Skeletal muscle tissue (tissue), 3 donors: ENCODE measurements at regions not wholly inside any gene's neighbourhood (a gene's known extent, or its start where the extent isn't known, plus 50 kb on each side); places are given as distances from the start of the nearest gene placed in this dataset.

Experiments
- H3K27ac ChIP-seq: one replicate; pipeline ENCODE4 v1.7.0; 2013; ENCODE audit warnings: mild to moderate bottlenecking, low read depth, low read length, inconsistent platforms
- H3K27me3 ChIP-seq, 3 donors: one replicate each; pipeline ENCODE4 v1.7.0; 2013; ENCODE audit warnings: low read length in 3 of 3; ENCODE audit not compliant: control insufficient read depth in 3 of 3, insufficient read depth in 3 of 3
- H3K36me3 ChIP-seq, 3 donors: one replicate each; pipeline ENCODE4 v1.7.0; 2013; ENCODE audit warnings: low read length in 3 of 3; ENCODE audit not compliant: control insufficient read depth in 3 of 3, insufficient read depth in 3 of 3
- H3K4me1 ChIP-seq, 3 donors: one replicate each; pipeline ENCODE4 v1.7.0; 2013; ENCODE audit warnings: low read length in 3 of 3, mild to moderate bottlenecking in 3 of 3; ENCODE audit not compliant: control insufficient read depth in 3 of 3, insufficient read depth in 3 of 3
- H3K4me3 ChIP-seq, 3 donors: one replicate each; pipeline ENCODE4 v1.7.0; 2013; ENCODE audit warnings: low read length in 3 of 3
- H3K9ac ChIP-seq, 3 donors: one replicate each; pipeline ENCODE4 v1.7.0; 2013; ENCODE audit warnings: low read length in 3 of 3, mild to moderate bottlenecking in 3 of 3, moderate library complexity in 2 of 3, low read depth in 1 of 3
- H3K9me3 ChIP-seq, 3 donors: one replicate each; pipeline ENCODE4 v1.7.0; 2013; ENCODE audit warnings: low read length in 3 of 3; ENCODE audit not compliant: control insufficient read depth in 3 of 3
- donor health status: Osteomylitis.

DNA sequence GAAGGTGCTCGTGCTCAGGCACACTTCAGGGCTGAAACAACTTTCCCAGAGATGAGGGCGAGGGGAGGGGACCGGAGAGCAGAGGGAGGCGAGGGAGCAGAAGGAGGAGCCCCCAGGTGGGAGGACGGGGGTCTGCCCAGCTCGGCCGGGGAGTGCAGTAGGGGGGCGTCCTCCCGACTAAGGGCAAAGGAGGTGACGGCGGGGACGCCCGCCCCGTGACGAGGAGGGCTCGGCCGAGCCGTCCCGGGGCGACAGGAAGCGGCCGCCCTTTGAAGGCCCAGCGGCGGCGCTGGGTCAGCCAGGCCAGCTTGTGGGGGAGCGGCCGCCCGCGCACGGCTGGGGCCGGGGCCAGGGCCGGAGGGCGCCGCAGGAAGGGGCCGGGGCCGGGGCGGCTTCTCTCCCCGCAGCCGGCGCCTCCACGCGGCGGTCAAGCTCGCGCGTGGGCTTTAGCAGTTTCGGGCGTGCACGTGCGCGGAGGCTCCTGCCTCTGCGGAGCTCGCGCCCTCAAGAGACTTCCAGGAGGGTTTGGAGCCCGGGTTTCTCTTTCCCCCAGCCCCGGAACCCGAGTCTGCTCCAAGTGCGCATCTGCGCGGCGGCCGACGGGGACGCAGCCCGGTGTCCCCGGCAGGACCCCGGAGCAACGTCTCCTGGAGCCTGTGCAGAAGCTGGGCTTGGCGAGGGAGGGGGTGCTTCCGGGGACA is 100.8 kb upstream of the SLC45A1 start:
- Histone ChIP-seq H3K4me1 (peaks cover 8 to 9% (median 8%) of the 10 kb centered on the region in 3 donors), H3K9ac (peak overlapping the region; percentile 45 to 79 (median 61)), H3K9me3 (no peaks in the 10 kb centered on the region), H3K4me3 (peak overlapping the region; percentile 42 to 69 (median 51)), H3K27me3 (no peaks in the 10 kb centered on the region), H3K36me3 (no peaks in the 10 kb centered on the region), H3K27ac (peak overlapping the region; percentile 18)

- Histone ChIP-seq H3K4me3 (no peak overlapping the region), H3K36me3 (no peaks in the 10 kb centered on the region), H3K9me3 (no peaks in the 10 kb centered on the region), H3K27ac (no peak overlapping the region), H3K27me3 (no peaks in the 10 kb centered on the region), H3K9ac (no peak overlapping the region), H3K4me1 (peaks cover 8 to 13% (median 11%) of the 10 kb centered on the region in 3 donors)
Observed at GRCh38 chr1:8216005-8216404, 101.9 kb upstream of the SLC45A1 start.

DNA sequence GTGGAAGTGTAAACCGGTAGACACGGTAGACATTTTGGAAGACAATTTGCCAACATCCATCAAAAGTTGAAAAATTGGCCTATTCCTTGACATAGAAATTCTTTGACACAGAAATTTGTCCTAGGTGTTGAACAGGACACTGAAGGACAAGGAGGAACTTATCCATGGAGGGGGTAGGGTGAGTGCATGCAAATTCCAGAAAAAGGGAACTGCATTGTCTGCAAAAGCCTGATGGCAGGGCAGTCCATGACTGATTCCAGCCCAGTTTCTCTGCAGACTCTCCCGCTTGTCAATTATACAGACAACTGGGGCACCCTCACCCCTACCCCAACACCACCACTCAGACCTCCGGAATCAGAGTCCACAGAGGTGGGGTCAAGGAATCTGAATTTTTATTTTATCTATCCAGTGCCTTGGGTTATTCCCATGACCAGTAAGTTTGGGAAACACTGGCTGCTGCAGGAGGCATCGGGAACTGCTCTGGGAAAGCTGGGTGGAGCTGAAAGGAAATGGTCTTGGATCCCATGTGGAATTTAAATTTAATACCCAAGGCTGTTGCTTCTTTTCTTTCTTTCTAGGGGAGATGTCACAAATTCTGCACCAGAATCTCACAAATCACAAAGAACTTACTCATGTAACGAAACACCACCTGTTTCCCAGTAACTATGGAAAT is 103.3 kb upstream of the SLC45A1 start:
- peaks cover 8 to 13% (median 11%) of the 10 kb centered on the region in 3 donors for H3K4me1 ChIP-seq
- H3K27me3 ChIP-seq: no peaks in the 10 kb centered on the region
- no peak overlapping the region for H3K9ac ChIP-seq
- H3K9me3 ChIP-seq: no peaks in the 10 kb centered on the region
- no peak overlapping the region for H3K4me3 ChIP-seq
- no peaks in the 10 kb centered on the region for H3K36me3 ChIP-seq
- no peak overlapping the region for H3K27ac ChIP-seq

DNA sequence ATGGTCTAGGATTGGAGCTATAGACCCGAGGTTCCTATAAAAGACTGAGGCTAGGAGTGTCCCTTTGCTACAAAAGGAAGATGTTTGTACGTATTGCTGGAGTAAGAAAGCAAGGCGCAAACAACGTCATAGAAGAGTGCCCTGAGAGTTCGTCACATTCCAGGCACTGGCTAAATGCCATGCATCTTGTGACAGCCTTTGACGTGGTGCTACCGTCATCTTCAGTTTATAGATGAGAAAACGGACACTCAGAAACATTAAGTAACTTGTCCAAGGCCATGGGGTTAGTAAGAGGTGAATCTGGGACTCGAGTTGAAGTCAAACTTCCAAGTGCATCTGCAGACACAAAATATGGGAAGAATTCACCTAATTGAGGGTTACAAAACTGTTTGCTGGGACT is 104.2 kb upstream of the SLC45A1 start:
- H3K4me3 ChIP-seq: no peak overlapping the region
- no peak overlapping the region for H3K27ac ChIP-seq

DNA sequence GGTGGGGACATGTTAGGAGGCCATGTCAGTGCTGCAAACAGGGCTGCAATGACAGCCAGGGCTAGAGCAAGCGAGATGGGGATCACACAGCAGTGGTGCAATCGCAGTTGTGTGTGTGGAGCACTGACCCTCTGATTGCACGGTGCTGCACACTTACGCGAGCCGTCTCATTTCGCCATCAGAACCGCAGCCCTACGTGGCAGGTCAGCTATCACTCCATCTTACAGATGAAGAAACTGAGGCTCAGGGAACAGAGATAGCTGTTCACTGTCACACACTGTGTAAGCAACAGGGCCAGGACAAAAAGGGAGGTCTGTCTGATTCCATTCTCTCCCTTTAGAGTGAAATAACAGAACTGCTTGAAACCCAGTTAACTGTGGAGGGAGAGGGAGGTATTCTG is 104.8 kb upstream of the SLC45A1 start:
- Histone ChIP-seq H3K27ac (no peak overlapping the region), H3K4me3 (no peak overlapping the region), H3K27me3 (no peaks in the 10 kb centered on the region), H3K9ac (no peak overlapping the region), H3K9me3 (no peaks in the 10 kb centered on the region), H3K4me1 (peaks cover 6 to 11% (median 8%) of the 10 kb centered on the region in 3 donors), H3K36me3 (no peaks in the 10 kb centered on the region)

More for the DNA sequence above, 104.2 kb upstream of the SLC45A1 start:
- no peak overlapping the region for H3K9ac ChIP-seq
- no peaks in the 10 kb centered on the region for H3K27me3 ChIP-seq
- H3K4me1 ChIP-seq: peaks cover 8 to 11% (median 11%) of the 10 kb centered on the region in 3 donors
- no peaks in the 10 kb centered on the region for H3K36me3 ChIP-seq
- no peaks in the 10 kb centered on the region for H3K9me3 ChIP-seq

GRCh38 chr1:8212580-8213031 is 105.3 kb upstream of the SLC45A1 start:
- Histone ChIP-seq H3K4me1 (peaks cover 3 to 11% (median 8%) of the 10 kb centered on the region in 3 donors), H3K36me3 (no peaks in the 10 kb centered on the region), H3K4me3 (no peak overlapping the region), H3K27ac (no peak overlapping the region), H3K27me3 (no peaks in the 10 kb centered on the region), H3K9ac (no peak overlapping the region), H3K9me3 (no peaks in the 10 kb centered on the region)

DNA sequence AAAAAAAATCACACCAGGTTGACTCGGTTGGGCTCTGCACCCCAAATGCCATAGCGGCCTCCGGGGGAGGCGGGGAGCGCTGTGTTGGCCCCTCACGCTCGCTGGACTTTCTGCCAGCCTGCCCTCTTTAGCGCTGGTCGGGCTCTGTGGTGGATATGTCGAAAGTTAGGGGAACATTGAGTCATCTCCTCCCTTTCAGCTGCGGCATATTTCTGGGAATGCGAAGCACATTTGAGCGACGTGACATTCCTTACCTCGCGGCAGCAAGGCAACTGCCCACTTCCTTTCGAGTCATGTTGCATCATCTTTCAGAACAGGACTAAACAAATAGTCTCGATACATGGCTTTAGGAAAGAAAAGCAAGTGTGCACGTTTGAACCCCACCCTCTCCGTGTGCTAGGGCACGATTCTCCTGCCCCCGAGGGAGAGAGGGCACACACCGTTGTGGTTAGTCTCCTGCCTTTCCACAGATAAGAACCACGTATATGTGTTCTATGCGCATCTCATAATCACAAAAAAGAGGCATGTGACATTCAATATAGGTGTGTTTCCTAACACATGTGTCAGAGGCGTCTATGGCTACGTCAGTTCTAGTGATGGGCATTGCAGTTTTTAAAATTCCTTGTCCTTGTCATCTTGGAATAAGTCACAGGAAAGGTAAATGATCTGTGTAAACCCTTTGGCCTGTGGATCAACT is 105.9 kb upstream of the SLC45A1 start:
- Histone ChIP-seq H3K4me3 (peak overlapping the region in 1 of 3 donors; percentile 24), H3K9ac (peak overlapping the region in 1 of 3 donors; percentile 36), H3K27me3 (no peaks in the 10 kb centered on the region), H3K36me3 (no peaks in the 10 kb centered on the region), H3K4me1 (peaks cover 0 to 11% (median 7%) of the 10 kb centered on the region in 3 donors), H3K9me3 (no peaks in the 10 kb centered on the region), H3K27ac (no peak overlapping the region)

DNA sequence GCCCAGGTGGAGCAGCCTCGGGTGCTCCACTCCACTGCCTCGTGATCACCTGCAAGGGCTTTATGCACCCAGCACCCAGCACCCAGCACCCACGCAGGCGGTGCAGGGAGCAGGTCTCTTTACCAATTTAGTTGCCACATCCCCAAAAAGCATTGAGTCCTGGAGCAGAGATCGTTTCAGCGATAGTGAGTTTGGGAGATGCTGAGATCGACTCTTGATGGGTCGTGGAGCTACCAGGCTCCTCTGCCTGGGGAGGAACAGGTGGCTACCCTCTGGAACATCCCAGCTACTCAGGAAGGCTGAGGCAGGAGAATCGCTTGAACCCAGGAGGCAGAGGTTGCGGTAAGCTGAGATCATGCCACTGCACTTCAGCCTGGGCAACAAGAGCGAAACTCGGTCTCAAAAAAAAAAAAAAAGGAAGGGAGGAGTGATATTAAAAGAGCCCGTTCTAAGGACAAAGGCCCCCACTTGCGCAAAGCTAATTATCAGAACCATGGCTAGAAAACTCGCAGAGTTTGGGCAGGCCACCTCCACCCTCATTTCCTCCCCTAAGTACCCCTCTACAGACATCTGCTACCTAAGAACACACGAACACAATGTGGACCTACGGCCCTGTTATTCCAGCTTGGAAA is 106.5 kb upstream of the SLC45A1 start:
- Histone ChIP-seq H3K9me3 (no peaks in the 10 kb centered on the region), H3K9ac (peak overlapping the region in 1 of 3 donors; percentile 36), H3K27me3 (no peaks in the 10 kb centered on the region), H3K4me1 (peaks cover 0 to 7% (median 3%) of the 10 kb centered on the region in 3 donors), H3K36me3 (no peaks in the 10 kb centered on the region), H3K4me3 (no peak overlapping the region), H3K27ac (no peak overlapping the region)

GRCh38 chr1:8207202-8207601 is 110.7 kb upstream of the SLC45A1 start:
- Histone ChIP-seq H3K4me1 (peaks cover 8 to 16% (median 13%) of the 10 kb centered on the region in 3 donors), H3K27ac (no peak overlapping the region), H3K36me3 (no peaks in the 10 kb centered on the region), H3K9me3 (no peaks in the 10 kb centered on the region), H3K27me3 (no peaks in the 10 kb centered on the region), H3K4me3 (no peak overlapping the region), H3K9ac (no peak overlapping the region)
